Coronary artery (tissue), 2 donors: ENCODE measurements at regions not wholly inside any gene's neighbourhood (a gene's known extent, or its start where the extent isn't known, plus 50 kb on each side); places are given as distances from the start of the nearest gene placed in this dataset.

Source experiments
- DNase-seq: peaks from one replicate; pipeline ENCODE4 v3.0.0-alpha.2; 2017; ENCODE audit warnings: low spot score
- H3K27ac ChIP-seq, 2 donors: fragments of 200-600 bp; sonication (generic); one replicate each; pipeline ENCODE4 v1.5.1; 2016 to 2019
- H3K4me3 ChIP-seq: fragments of 200-600 bp; sonication (generic); 2 replicates; pipeline ENCODE4 v1.5.1; 2016; ENCODE audit warnings: mild to moderate bottlenecking, moderate library complexity
- CTCF ChIP-seq: fragments of 200-600 bp; sonication (generic); IDR thresholded peaks from one replicate; pipeline ENCODE4 v1.5.1; 2019; ENCODE audit warnings: antibody characterized with exemption

GRCh38 chr16:73198481-73198880 is 150.6 kb upstream of the ZFHX3 start:
- no peak for TF ChIP-seq CTCF
- Histone ChIP-seq H3K4me3 (no peak overlapping the region), H3K27ac (no peak overlapping the region)
- DNase-seq = no peak

- TF ChIP-seq CTCF = no peak
- Histone ChIP-seq H3K4me3 (no peak overlapping the region), H3K27ac (no peak overlapping the region)
- DNase-seq = no peak
These were observed 149.7 kb upstream of the ZFHX3 start for GRCh38 chr16:73197598-73197997.

- Histone ChIP-seq H3K4me3 (no peak overlapping the region), H3K27ac (no peak overlapping the region)
- no peak for DNase-seq
- peak; percentile 43 for TF ChIP-seq CTCF
These were observed 148.7 kb upstream of the ZFHX3 start for GRCh38 chr16:73196670-73197069.

GRCh38 chr16:73193464-73193863 is 145.5 kb upstream of the ZFHX3 start:
- H3K4me3 ChIP-seq = no peak overlapping the region
- no peak for TF ChIP-seq CTCF
- H3K27ac ChIP-seq = no peak overlapping the region
- no peak for DNase-seq

GRCh38 chr16:73192232-73192894 is 144.4 kb upstream of the ZFHX3 start:
- no peak overlapping the region for H3K27ac ChIP-seq
- DNase-seq = no peak
- no peak overlapping the region for H3K4me3 ChIP-seq
- TF ChIP-seq CTCF = no peak

- TF ChIP-seq CTCF = no peak
- Histone ChIP-seq H3K27ac (no peak overlapping the region), H3K4me3 (no peak overlapping the region)
- DNase-seq = no peak
These were observed 143.7 kb upstream of the ZFHX3 start for GRCh38 chr16:73191660-73192046.
